Stomach smooth muscle (tissue), 2 donors: ENCODE measurements at regions not wholly inside any gene's neighbourhood (a gene's known extent, or its start where the extent isn't known, plus 50 kb on each side); places are given as distances from the start of the nearest gene placed in this dataset.

Experiments used
- H3K27ac ChIP-seq: one replicate; pipeline ENCODE4 v1.7.0; 2013; ENCODE audit warnings: mild to moderate bottlenecking, low read length, inconsistent platforms
- H3K27me3 ChIP-seq, 2 donors: one replicate each; pipeline ENCODE4 v1.7.0; 2013; ENCODE audit warnings: low read length in 2 of 2; ENCODE audit not compliant: insufficient read depth in 2 of 2, control insufficient read depth in 1 of 2
- H3K36me3 ChIP-seq, 2 donors: one replicate each; pipeline ENCODE4 v1.7.0; 2013; ENCODE audit warnings: low read length in 2 of 2; ENCODE audit not compliant: control insufficient read depth in 2 of 2, insufficient read depth in 2 of 2
- H3K4me1 ChIP-seq: one replicate; pipeline ENCODE4 v1.7.0; 2013; ENCODE audit warnings: low read length; ENCODE audit not compliant: control insufficient read depth, insufficient read depth
- H3K4me3 ChIP-seq, 2 donors: one replicate each; pipeline ENCODE4 v1.7.0; 2013; ENCODE audit warnings: low read length in 2 of 2
- H3K9ac ChIP-seq, 2 donors: one replicate each; pipeline ENCODE4 v1.7.0; 2013; ENCODE audit warnings: low read length in 2 of 2, mild to moderate bottlenecking in 1 of 2
- H3K9me3 ChIP-seq, 2 donors: one replicate each; pipeline ENCODE4 v1.7.0; 2013; ENCODE audit warnings: low read length in 2 of 2; ENCODE audit not compliant: control insufficient read depth in 2 of 2
- donor health status: healthy.
- donor health status: Pancreatic carcinoma.

GRCh38 chr3:75118779-75119178 lies 504.3 kb upstream of the CNTN3 start:
- H3K27me3 ChIP-seq, result no peaks in the 10 kb centered on the region

GRCh38 chr3:75126556-75126955 lies 512.1 kb upstream of the CNTN3 start:
- Histone ChIP-seq H3K4me3 (no peak overlapping the region), H3K27ac (no peak overlapping the region), H3K27me3 (no peaks in the 10 kb centered on the region), H3K36me3 (no peaks in the 10 kb centered on the region), H3K4me1 (no peaks in the 10 kb centered on the region), H3K9me3 (no peaks in the 10 kb centered on the region), H3K9ac (no peak overlapping the region)

More at GRCh38 chr3:75118779-75119178, 504.3 kb upstream of the CNTN3 start:
- Histone ChIP-seq H3K9ac (no peak overlapping the region), H3K4me1 (no peaks in the 10 kb centered on the region), H3K4me3 (no peak overlapping the region), H3K27ac (no peak overlapping the region), H3K36me3 (no peaks in the 10 kb centered on the region), H3K9me3 (no peaks in the 10 kb centered on the region)

GRCh38 chr3:75129101-75129500 lies 514.6 kb upstream of the CNTN3 start:
- Histone ChIP-seq H3K27me3 (no peaks in the 10 kb centered on the region), H3K9ac (no peak overlapping the region), H3K4me3 (no peak overlapping the region), H3K27ac (no peak overlapping the region), H3K36me3 (no peaks in the 10 kb centered on the region), H3K4me1 (no peaks in the 10 kb centered on the region), H3K9me3 (no peaks in the 10 kb centered on the region)

GRCh38 chr3:75136100-75136897 lies 521.8 kb upstream of the CNTN3 start:
- no peak overlapping the region for H3K4me3 ChIP-seq
- H3K36me3 ChIP-seq, result no peaks in the 10 kb centered on the region
- H3K27ac ChIP-seq, result no peak overlapping the region
- no peak overlapping the region for H3K9ac ChIP-seq
- no peaks in the 10 kb centered on the region for H3K4me1 ChIP-seq
- H3K27me3 ChIP-seq, result no peaks in the 10 kb centered on the region
- H3K9me3 ChIP-seq, result peaks cover 0 to 6% of the 10 kb centered on the region in 2 donors

GRCh38 chr3:75138345-75138744 lies 523.9 kb upstream of the CNTN3 start:
- Histone ChIP-seq H3K9ac (no peak overlapping the region), H3K4me1 (no peaks in the 10 kb centered on the region), H3K36me3 (no peaks in the 10 kb centered on the region), H3K9me3 (peaks cover 0 to 6% of the 10 kb centered on the region in 2 donors), H3K27ac (no peak overlapping the region), H3K27me3 (no peaks in the 10 kb centered on the region), H3K4me3 (no peak overlapping the region)

- no peaks in the 10 kb centered on the region for H3K36me3 ChIP-seq
- peaks cover 0 to 6% of the 10 kb centered on the region in 2 donors for H3K9me3 ChIP-seq
- H3K9ac ChIP-seq, result no peak overlapping the region
- no peak overlapping the region for H3K27ac ChIP-seq
- H3K27me3 ChIP-seq, result no peaks in the 10 kb centered on the region
- H3K4me1 ChIP-seq, result no peaks in the 10 kb centered on the region
- no peak overlapping the region for H3K4me3 ChIP-seq
Observed at GRCh38 chr3:75140904-75141615, 523.1 kb upstream of the FRG2C start.

GRCh38 chr3:75144406-75144805 lies 519.7 kb upstream of the FRG2C start:
- no peaks in the 10 kb centered on the region for H3K9me3 ChIP-seq
- no peak overlapping the region for H3K9ac ChIP-seq
- no peaks in the 10 kb centered on the region for H3K36me3 ChIP-seq
- H3K4me3 ChIP-seq, result no peak overlapping the region
- H3K27ac ChIP-seq, result no peak overlapping the region
- H3K4me1 ChIP-seq, result no peaks in the 10 kb centered on the region
- H3K27me3 ChIP-seq, result no peaks in the 10 kb centered on the region

- Histone ChIP-seq H3K9me3 (no peaks in the 10 kb centered on the region), H3K4me3 (no peak overlapping the region), H3K36me3 (no peaks in the 10 kb centered on the region), H3K27ac (no peak overlapping the region), H3K4me1 (no peaks in the 10 kb centered on the region), H3K27me3 (no peaks in the 10 kb centered on the region), H3K9ac (no peak overlapping the region)
Observed at GRCh38 chr3:75171630-75172230, 492.4 kb upstream of the FRG2C start.

- H3K9ac ChIP-seq, result no peak overlapping the region
- no peak overlapping the region for H3K27ac ChIP-seq
- H3K9me3 ChIP-seq, result no peaks in the 10 kb centered on the region
- no peaks in the 10 kb centered on the region for H3K4me1 ChIP-seq
- no peaks in the 10 kb centered on the region for H3K27me3 ChIP-seq
- no peaks in the 10 kb centered on the region for H3K36me3 ChIP-seq
- no peak overlapping the region for H3K4me3 ChIP-seq
Observed at GRCh38 chr3:75176937-75177336, 487.2 kb upstream of the FRG2C start.

- no peaks in the 10 kb centered on the region for H3K4me1 ChIP-seq
- no peaks in the 10 kb centered on the region for H3K9me3 ChIP-seq
- no peaks in the 10 kb centered on the region for H3K36me3 ChIP-seq
- no peak overlapping the region for H3K9ac ChIP-seq
- H3K27me3 ChIP-seq, result no peaks in the 10 kb centered on the region
- H3K27ac ChIP-seq, result no peak overlapping the region
- H3K4me3 ChIP-seq, result no peak overlapping the region
Observed at GRCh38 chr3:75180235-75180944, 483.7 kb upstream of the FRG2C start.
